GM19467 (cell line): ENCODE measurements at regions not wholly inside any gene's neighbourhood (a gene's known extent, or its start where the extent isn't known, plus 50 kb on each side); places are given as distances from the start of the nearest gene placed in this dataset.
"Not testable (repeated sequence)": the region's sequence is repeated elsewhere in the genome, so short reads cannot be mapped to it uniquely, and the experiment has no call there.

Experiments used
- ATAC-seq: cut with Tn5 transposase; IDR thresholded peaks from one replicate; pipeline ENCODE4 v1.9.1; 2021; ENCODE audit warnings: mild to moderate bottlenecking, moderate library complexity; ENCODE audit not compliant: unreplicated experiment

GRCh38 chr13:62151724-62152123 lies 736.1 kb upstream of the PCDH20 start:
- not testable (repeated sequence) for ATAC-seq

- no peak for ATAC-seq
Observed at GRCh38 chr13:62142048-62142447, 726.4 kb upstream of the PCDH20 start.

- ATAC-seq: no peak
Observed at GRCh38 chr13:62139597-62139996, 723.9 kb upstream of the PCDH20 start.

GRCh38 chr13:62137629-62138405 lies 722.2 kb upstream of the PCDH20 start:
- ATAC-seq: no peak

GRCh38 chr13:62131604-62132003 lies 716.0 kb upstream of the PCDH20 start:
- no peak for ATAC-seq

- no peak for ATAC-seq
Observed at GRCh38 chr13:62130062-62130970, 714.7 kb upstream of the PCDH20 start.

GRCh38 chr13:62129000-62129551 lies 713.4 kb upstream of the PCDH20 start:
- no peak for ATAC-seq

- no peak for ATAC-seq
Observed at GRCh38 chr13:62126400-62126799, 710.8 kb upstream of the PCDH20 start.

- no peak for ATAC-seq
Observed at GRCh38 chr13:62125451-62125850, 709.8 kb upstream of the PCDH20 start.

- ATAC-seq: no peak
Observed at GRCh38 chr13:62123409-62123808, 707.8 kb upstream of the PCDH20 start.

GRCh38 chr13:62122434-62122833 lies 706.8 kb upstream of the PCDH20 start:
- no peak for ATAC-seq

- ATAC-seq: no peak
Observed at GRCh38 chr13:62119739-62120700, 704.4 kb upstream of the PCDH20 start.

GRCh38 chr13:62115831-62116230 lies 700.2 kb upstream of the PCDH20 start:
- no peak for ATAC-seq

GRCh38 chr13:62113179-62113578 lies 697.5 kb upstream of the PCDH20 start:
- no peak for ATAC-seq

GRCh38 chr13:62110079-62110478 lies 694.4 kb upstream of the PCDH20 start:
- no peak for ATAC-seq

GRCh38 chr13:62104136-62104535 lies 688.5 kb upstream of the PCDH20 start:
- ATAC-seq: not testable (repeated sequence)

- no peak for ATAC-seq
Observed at GRCh38 chr13:62096652-62097051, 681.0 kb upstream of the PCDH20 start.

- ATAC-seq: no peak
Observed at GRCh38 chr13:62094932-62095331, 679.3 kb upstream of the PCDH20 start.

- ATAC-seq: no peak
Observed at GRCh38 chr13:62093984-62094780, 678.5 kb upstream of the PCDH20 start.

- ATAC-seq: no peak
Observed at GRCh38 chr13:62092949-62093348, 677.3 kb upstream of the PCDH20 start.
